ENCODE measurements at regions not wholly inside any gene's neighbourhood (a gene's known extent, or its start where the extent isn't known, plus 50 kb on each side); places are given as distances from the start of the nearest gene placed in this dataset.

- TF ChIP-seq CTCF (IDR thresholded peaks at IDR 0.05; ENCODE audit: low read depth, low read length) = no peak
- no peak overlapping the region for H3K4me3 ChIP-seq (ENCODE audit: low read depth, low read length)
Observed at GRCh38 chr9:14021871-14022525, 291.9 kb downstream of the NFIB start.

GRCh38 chr9:14018081-14018480 lies 295.9 kb downstream of the NFIB start:
- TF ChIP-seq CTCF (IDR thresholded peaks at IDR 0.05; ENCODE audit: low read depth, low read length) = no peak

GRCh38 chr9:14014744-14015143 lies 299.2 kb downstream of the NFIB start:
- TF ChIP-seq CTCF (IDR thresholded peaks at IDR 0.05; ENCODE audit: low read depth, low read length) = no peak
- H3K4me3 ChIP-seq (ENCODE audit: low read depth, low read length) = no peak overlapping the region

More at GRCh38 chr9:14018081-14018480, 295.9 kb downstream of the NFIB start:
- no peak overlapping the region for H3K4me3 ChIP-seq (ENCODE audit: low read depth, low read length)

- H3K4me3 ChIP-seq (ENCODE audit: low read depth, low read length) = no peak overlapping the region
- no peak for TF ChIP-seq CTCF (IDR thresholded peaks at IDR 0.05; ENCODE audit: low read depth, low read length)
Observed at GRCh38 chr9:14014218-14014617, 299.7 kb downstream of the NFIB start.

GRCh38 chr9:14011799-14012560 lies 302.0 kb downstream of the NFIB start:
- no peak for TF ChIP-seq CTCF (IDR thresholded peaks at IDR 0.05; ENCODE audit: low read depth, low read length)
- H3K4me3 ChIP-seq (ENCODE audit: low read depth, low read length) = no peak overlapping the region

GRCh38 chr9:14007190-14007769 lies 306.7 kb downstream of the NFIB start:
- no peak overlapping the region for H3K4me3 ChIP-seq (ENCODE audit: low read depth, low read length)
- TF ChIP-seq CTCF (IDR thresholded peaks at IDR 0.05; ENCODE audit: low read depth, low read length) = no peak

All from WI38 (cell line).